GM19467 (cell line): ENCODE measurements at regions not wholly inside any gene's neighbourhood (a gene's known extent, or its start where the extent isn't known, plus 50 kb on each side); places are given as distances from the start of the nearest gene placed in this dataset.
"Not testable (repeated sequence)": the region's sequence is repeated elsewhere in the genome, so short reads cannot be mapped to it uniquely, and the experiment has no call there.

Source experiments
- ATAC-seq: cut with Tn5 transposase; IDR thresholded peaks from one replicate; pipeline ENCODE4 v1.9.1; 2021; ENCODE audit warnings: mild to moderate bottlenecking, moderate library complexity; ENCODE audit not compliant: unreplicated experiment

DNA sequence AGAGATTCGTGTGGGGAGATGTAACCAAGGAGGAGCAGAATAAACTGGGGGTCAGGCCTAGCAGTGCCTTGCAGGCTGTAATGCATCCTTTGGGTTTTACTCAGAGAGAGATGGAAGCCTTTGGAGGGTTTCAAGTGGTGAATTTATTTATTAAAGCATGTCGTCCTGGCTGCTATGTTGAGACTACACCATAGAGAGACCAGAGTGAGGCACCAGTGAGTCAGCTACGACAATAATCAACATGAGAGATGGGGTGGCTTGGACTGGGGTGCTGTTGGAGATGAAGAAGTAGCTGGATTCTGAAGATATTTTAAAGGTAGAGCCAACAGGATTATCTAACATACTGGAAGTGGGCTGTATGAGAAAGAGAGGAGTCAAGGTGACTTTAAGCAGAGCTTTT is 335.3 kb upstream of the ARHGEF26 start:
- no peak for ATAC-seq

DNA sequence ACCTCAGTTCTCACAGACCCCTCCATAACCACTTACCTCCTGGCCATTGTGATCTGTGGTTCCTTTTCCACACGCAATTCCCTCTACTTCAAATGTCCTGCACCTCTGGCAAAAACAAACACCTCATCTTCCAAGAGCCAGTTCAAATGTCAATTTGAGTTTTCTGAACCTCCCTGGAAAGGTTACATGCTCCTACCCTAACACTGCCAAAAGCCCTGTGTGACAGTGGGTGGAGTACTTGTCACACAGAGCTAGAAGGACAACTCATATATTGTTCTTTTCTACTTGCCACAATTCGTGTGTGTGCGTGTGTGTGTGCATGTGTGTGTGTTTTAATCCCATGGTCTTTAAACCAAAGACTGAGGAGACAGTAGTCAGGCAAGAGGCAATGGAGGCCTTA is 331.8 kb upstream of the ARHGEF26 start:
- no peak for ATAC-seq

DNA sequence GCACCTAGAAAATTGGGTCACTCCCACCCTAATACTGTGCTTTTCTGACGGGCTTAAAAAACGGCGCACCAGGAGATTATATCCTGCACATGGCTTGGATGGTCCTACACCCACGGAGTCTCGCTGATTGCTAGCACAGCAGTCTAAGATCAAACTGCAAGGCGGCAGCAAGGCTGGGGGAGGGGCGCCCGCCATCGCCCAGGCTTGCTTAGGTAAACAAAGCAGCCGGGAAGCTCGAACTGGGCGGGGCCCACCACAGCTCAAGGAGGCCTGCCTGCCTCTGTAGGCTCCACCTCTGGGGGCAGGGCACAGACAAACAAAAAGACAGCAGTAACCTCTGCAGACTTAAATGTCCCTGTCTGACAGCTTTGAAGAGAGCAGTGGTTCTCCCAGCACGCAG is 324.1 kb upstream of the ARHGEF26 start:
- not testable (repeated sequence) for ATAC-seq

- no peak for ATAC-seq
These were observed 312.1 kb upstream of the ARHGEF26 start for GRCh38 chr3:153809097-153809496.

DNA sequence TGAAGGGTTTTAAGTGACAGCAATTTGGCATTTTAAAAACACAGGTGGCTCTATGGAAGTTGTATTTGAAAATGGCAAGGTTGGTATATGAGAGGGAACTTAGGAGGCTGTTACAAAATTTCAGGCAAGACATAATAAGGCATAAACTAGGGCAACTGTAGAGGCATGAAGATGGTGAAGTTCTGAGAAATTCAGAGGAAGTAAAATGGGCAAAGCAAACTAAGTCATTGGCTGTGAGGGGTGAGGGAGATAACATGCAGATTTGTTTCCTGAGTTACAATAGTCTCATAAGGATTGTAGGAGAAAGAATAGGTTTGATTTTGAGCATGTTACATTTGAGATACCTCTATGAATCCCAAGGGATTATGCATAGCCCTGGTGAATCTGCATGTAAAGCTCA is 302.9 kb upstream of the ARHGEF26 start:
- no peak for ATAC-seq

DNA sequence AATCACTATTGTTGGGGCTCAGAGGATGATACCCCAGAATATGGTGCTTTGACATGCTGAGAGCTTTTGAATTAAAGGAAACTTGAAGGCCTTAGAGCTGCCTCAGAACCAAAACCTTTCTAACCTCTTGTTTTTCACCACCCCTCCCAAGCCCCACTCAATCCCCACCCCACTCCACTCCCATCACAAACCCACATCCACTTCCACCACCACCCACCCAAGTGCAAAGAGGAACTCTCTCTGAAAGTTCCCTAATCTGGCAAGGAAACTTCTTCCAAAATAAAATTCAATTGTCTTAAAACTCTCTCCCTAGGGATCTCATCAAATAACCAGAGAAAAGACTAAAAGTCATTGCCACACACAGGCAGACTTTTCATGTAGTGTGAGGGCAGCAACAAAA is 301.2 kb upstream of the ARHGEF26 start:
- no peak for ATAC-seq

GRCh38 chr3:153828346-153828745 is 292.8 kb upstream of the ARHGEF26 start:
- ATAC-seq = not testable (repeated sequence)

DNA sequence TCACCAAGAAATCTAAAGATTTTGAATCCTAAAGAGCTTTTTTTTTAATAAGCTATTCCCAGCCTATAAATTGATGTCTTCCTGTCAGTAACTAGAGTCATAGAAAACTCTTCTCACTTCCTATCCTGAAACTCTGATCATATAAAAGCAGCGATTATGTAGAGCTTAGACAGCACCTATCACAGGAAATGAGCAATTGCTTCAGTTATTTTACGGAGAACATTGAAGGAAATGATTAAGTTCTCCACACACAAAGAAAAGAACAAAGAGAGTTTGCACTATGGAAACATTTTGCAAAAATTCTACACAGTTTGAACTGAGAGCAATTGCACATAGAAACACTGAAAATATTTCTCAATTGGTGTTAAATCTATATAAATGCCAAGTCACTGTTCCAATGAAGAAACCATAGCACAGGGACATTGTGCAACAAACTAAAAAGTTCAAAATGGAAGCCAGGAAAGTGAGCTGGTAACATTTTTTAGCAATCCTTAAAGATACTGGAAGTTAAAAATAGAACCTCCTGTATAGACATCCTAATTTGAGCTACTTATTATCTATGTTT is 291.5 kb upstream of the ARHGEF26 start:
- ATAC-seq = no peak

DNA sequence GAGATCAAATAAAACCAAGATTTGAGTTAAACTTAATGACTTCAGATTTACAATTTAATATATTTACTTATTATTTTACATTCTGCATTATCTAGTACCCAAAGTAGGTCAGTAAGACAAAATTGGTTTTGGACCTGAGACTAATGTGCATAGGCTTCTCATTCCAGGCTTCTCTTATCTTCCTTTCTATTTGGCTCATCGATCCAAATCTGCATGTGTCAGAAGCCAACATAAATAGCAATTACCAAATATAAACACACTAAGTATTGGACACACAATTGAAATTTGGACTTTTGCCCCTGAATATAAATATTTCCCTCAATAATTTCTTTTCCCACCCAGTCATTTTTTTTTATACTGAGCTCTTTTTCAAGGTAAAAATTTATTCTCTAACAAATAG is 290.6 kb upstream of the ARHGEF26 start:
- ATAC-seq = no peak

GRCh38 chr3:153835540-153835939 is 285.6 kb upstream of the ARHGEF26 start:
- ATAC-seq = peak; percentile 76

DNA sequence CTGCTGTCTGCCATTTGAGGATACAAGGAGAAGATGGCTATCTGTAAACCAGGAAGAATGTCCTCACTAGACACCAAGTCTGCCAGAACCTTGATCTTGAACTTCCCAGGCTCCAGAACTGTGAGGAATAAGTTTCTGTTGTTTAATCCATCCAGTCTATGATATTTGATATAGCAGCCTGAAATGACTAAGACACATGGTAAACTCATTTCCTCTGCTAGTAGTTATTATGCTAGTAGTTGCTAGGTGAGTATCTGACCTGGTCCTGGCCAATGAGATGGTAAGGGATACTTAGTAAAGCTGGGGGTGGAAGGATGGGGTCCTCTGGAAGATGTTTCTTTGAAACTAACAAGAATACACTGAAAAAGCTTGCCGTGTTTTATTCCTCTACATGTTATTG is 280.7 kb upstream of the ARHGEF26 start:
- no peak for ATAC-seq

DNA sequence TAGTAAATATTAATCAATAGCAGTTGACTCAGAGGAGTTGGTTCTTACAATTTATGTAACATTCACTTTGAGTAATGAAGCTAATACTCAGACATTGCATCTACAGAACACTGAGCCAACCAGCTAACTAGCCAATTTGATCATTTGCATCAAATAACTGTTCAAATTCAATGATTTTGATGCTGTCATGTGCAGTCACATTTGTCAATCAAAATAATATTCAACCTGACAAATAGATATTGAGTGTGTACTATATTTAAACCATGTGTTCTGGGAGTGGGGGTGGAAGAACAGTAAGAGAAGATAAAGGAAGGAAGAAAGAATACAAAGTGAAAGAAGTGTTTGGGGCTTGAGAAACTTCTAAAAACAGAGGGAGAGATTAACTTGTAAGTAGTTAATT is 277.2 kb upstream of the ARHGEF26 start:
- ATAC-seq = no peak

DNA sequence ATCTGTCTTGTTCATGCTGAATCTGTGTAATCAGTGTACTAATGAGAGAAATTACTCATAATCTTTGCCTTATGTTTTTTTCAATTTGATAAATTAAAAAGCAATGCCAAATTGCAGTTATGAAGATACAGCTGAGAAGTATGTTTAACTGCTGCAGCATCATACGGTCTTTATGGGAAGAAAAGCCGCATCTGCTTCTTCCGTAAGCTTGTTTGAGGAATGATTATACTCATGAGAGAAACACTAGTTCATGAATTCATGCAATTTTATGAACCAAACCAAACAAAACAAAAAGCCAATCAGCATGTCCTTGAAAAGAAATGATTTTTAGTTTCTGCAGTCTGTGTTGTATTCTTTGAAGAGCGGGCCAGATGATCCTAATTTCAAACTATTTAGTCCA is 275.9 kb upstream of the ARHGEF26 start:
- no peak for ATAC-seq

GRCh38 chr3:153848702-153849101 is 272.5 kb upstream of the ARHGEF26 start:
- no peak for ATAC-seq

GRCh38 chr3:153852355-153852754 is 268.8 kb upstream of the ARHGEF26 start:
- no peak for ATAC-seq

- no peak for ATAC-seq
These were observed 268.0 kb upstream of the ARHGEF26 start for GRCh38 chr3:153853163-153853562.

GRCh38 chr3:153855772-153856171 is 265.4 kb upstream of the ARHGEF26 start:
- ATAC-seq = peak; percentile 54

DNA sequence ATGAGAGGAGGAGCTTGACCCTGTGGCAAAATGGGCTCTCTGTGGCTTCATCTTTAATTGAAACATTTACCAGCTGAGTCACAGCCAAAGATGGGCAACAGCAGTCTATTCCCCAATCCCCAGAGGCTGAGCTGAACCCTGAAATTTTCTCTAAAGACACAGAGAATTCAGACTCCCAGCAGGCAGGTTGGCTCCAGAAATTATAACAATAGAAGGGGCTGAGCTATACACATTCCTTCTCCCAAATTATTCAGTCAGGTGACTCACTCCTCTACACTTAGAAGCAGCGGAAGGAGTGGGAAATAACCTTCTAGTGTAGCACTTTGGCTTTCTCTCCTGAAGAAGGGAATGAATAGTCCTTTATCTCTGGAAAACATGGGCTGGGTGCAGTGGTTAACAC is 264.3 kb upstream of the ARHGEF26 start:
- no peak for ATAC-seq

GRCh38 chr3:153864793-153865192 is 256.4 kb upstream of the ARHGEF26 start:
- ATAC-seq = no peak

DNA sequence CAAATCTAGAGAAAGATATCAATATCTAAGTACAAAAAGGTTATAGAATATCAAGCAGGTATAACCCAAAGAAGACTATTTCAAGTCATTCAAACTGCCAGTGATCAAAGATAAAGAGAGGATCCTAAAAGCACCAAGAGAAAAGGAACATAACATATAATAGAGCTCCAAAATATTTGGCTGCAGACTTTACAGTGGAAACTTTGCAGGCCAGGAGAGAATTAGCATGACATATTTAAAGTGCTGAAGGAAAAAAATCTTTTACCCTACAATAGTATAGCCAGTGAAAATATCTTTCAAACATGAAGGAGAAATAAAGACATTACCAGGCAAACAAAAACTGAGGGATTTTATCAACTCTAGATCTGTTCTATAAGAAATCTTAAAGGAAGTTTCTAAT is 254.3 kb upstream of the ARHGEF26 start:
- no peak for ATAC-seq

DNA sequence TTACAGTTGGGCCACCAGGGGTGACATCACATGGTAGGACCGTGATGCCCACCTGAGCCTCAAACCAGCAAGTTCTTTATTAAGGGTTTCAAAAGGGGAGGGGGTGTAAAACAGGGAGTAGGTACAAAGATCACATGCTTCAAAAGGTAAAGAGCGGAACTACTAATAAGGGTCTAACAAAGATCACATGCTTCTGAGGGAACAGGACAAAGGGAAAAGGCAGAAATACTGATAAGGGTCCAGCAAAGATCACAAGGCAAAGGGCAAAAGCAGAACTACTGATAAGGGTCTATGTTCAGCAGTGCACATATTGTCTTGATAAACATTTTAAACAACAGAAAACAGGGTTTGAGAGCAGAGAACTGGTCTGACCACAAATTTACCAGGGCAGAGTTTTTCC is 246.8 kb upstream of the ARHGEF26 start:
- ATAC-seq = not testable (repeated sequence)

DNA sequence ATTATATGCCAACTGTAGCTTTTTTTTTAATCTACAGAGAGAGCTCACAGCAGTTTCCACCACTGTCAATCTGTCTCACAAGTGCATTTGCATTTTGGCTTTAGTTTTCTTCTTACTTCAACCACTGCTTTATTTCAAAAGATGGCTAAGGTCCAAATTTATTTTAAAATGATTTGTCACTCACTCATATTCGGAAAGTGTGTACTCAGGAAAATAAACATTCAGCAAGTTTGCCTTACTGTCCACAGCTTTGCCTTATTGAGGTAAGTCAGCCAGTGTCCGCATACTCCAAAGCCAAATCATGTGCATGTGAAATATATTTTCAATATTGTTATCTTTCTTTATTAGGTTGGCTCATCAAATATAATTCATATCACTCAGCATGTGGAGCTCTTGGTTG is 240.7 kb upstream of the ARHGEF26 start:
- no peak for ATAC-seq

GRCh38 chr3:153881201-153881600 is 240.0 kb upstream of the ARHGEF26 start:
- ATAC-seq = no peak

DNA sequence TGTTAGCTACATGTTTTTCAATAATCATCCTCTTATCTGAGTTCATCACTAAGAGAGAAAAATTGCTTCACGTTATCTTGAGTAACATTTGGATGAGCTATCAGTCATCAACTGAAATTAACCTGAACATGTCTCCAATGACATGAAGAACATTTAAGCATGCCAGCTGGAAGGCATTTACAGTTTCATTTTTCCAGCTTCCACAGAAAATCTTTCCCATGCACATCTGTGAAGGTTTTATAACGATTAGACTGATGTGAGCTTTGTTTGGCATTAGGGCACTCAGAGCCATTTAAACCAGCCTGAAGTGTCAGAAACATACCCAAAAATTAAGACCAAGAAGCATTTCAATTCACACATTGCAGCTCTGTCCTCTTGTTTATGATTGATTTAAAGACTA is 235.8 kb upstream of the ARHGEF26 start:
- ATAC-seq = no peak
